WTC11 (cell line): ENCODE measurements at regions not wholly inside any gene's neighbourhood (a gene's known extent, or its start where the extent isn't known, plus 50 kb on each side); places are given as distances from the start of the nearest gene placed in this dataset.
A peak's percentile ranks its signal among the peaks of the same experiment; 100 is the strongest.

Experiments
- ATAC-seq: fragments of 200-7000 bp; cut with Tn5 transposase; 2 replicates; pipeline ENCODE4 v1.10.0; 2021; ENCODE audit warnings: mild to moderate bottlenecking, moderate library complexity
- CTCF ChIA-PET: fragments of 300-600 bp; sonication (Branson Sonifier 250); formaldehyde crosslinking; loops from one replicate; lab custom pipeline; 2021; ENCODE audit warnings: antibody characterized with exemption; lab: Charles Lee
- POLR2A ChIA-PET: fragments of 350-600 bp; sonication (Branson Sonifier 250); formaldehyde crosslinking; loops from one replicate; lab custom pipeline; 2021; ENCODE audit warnings: antibody characterized with exemption; lab: Charles Lee
- DNase-seq: peaks from one replicate; pipeline ENCODE4 v3.0.0; 2021; ENCODE audit warnings: low spot score
- H3K27ac Mint-ChIP-seq: 2 replicates; pipeline ENCODE4 v1.8.0; 2021; ENCODE audit warnings: mixed read lengths
- H3K27me3 Mint-ChIP-seq: 2 replicates; pipeline ENCODE4 v1.8.0; 2021; ENCODE audit warnings: low read depth, mild to moderate bottlenecking, moderate library complexity, mixed read lengths
- H3K36me3 Mint-ChIP-seq: 2 replicates; pipeline ENCODE4 v1.8.0; 2021; ENCODE audit warnings: mixed read lengths
- H3K4me1 Mint-ChIP-seq: 2 replicates; pipeline ENCODE4 v1.8.0; 2022; ENCODE audit warnings: mixed read lengths
- H3K4me3 Mint-ChIP-seq: 2 replicates; pipeline ENCODE4 v1.8.0; 2021; ENCODE audit warnings: mild to moderate bottlenecking, moderate library complexity, mixed read lengths
- H3K9me3 Mint-ChIP-seq: 2 replicates; pipeline ENCODE4 v1.8.0; 2021; ENCODE audit warnings: mixed read lengths
- ATF1 ChIP-seq: sonication (generic); formaldehyde crosslinking; IDR thresholded peaks from 2 replicates; pipeline ENCODE4 v1.8.1; 2023; ENCODE audit warnings: mild to moderate bottlenecking, moderate library complexity, missing genetic modification reagents
- CBFB ChIP-seq: sonication (generic); formaldehyde crosslinking; IDR thresholded peaks from 2 replicates; pipeline ENCODE4 v1.8.1; 2022; ENCODE audit warnings: mild to moderate bottlenecking, low read depth, missing genetic modification reagents
- CREM ChIP-seq: sonication (generic); formaldehyde crosslinking; IDR thresholded peaks from 2 replicates; pipeline ENCODE4 v1.8.1; 2022; ENCODE audit warnings: mild to moderate bottlenecking, missing genetic modification reagents, moderate library complexity
- ELF4 ChIP-seq: sonication (generic); formaldehyde crosslinking; IDR thresholded peaks from 2 replicates; pipeline ENCODE4 v1.8.1; 2022; ENCODE audit warnings: low read depth, mild to moderate bottlenecking, moderate library complexity, missing genetic modification reagents
- EMX1 ChIP-seq: fragments of 250-450 bp; sonication (Bioruptor Pico); IDR thresholded peaks from 2 replicates; pipeline ENCODE4 v1.8.0; 2021; ENCODE audit warnings: mild to moderate bottlenecking
- HMGA2 ChIP-seq: fragments of 250-450 bp; sonication (Bioruptor Pico); IDR thresholded peaks from 2 replicates; pipeline ENCODE4 v1.4.0; 2021; ENCODE audit warnings: mild to moderate bottlenecking, moderate library complexity
- NR2C2 ChIP-seq: sonication (generic); formaldehyde crosslinking; IDR thresholded peaks from 2 replicates; pipeline ENCODE4 v1.8.0; 2022; ENCODE audit warnings: mild to moderate bottlenecking, missing genetic modification reagents
- PRRX2 ChIP-seq: fragments of 250-450 bp; sonication (Bioruptor Pico); IDR thresholded peaks from 2 replicates; pipeline ENCODE4 v1.8.0; 2021; ENCODE audit warnings: mild to moderate bottlenecking
- RELA ChIP-seq: sonication (generic); formaldehyde crosslinking; IDR thresholded peaks from 2 replicates; pipeline ENCODE4 v1.8.1; 2022; ENCODE audit warnings: missing genetic modification reagents, mild to moderate bottlenecking, borderline replicate concordance
- SMAD3 ChIP-seq: sonication (generic); formaldehyde crosslinking; IDR thresholded peaks from 2 replicates; pipeline ENCODE4 v1.8.0; 2022; ENCODE audit warnings: missing genetic modification reagents, mild to moderate bottlenecking, borderline replicate concordance
- TCF7 ChIP-seq: sonication (generic); formaldehyde crosslinking; IDR thresholded peaks from 2 replicates; pipeline ENCODE4 v1.8.0; 2022; ENCODE audit warnings: mild to moderate bottlenecking, low read depth, missing genetic modification reagents, moderate library complexity
- TEAD1 ChIP-seq: sonication (generic); formaldehyde crosslinking; IDR thresholded peaks from 2 replicates; pipeline ENCODE4 v1.8.0; 2022; ENCODE audit warnings: mild to moderate bottlenecking, missing genetic modification reagents
- TEAD4 ChIP-seq: sonication (generic); formaldehyde crosslinking; IDR thresholded peaks from 2 replicates; pipeline ENCODE4 v1.8.0; 2022; ENCODE audit warnings: mild to moderate bottlenecking, missing genetic modification reagents
- ZBTB21 ChIP-seq: sonication (generic); formaldehyde crosslinking; IDR thresholded peaks from 2 replicates; pipeline ENCODE4 v1.8.1; 2023; ENCODE audit warnings: mild to moderate bottlenecking, missing genetic modification reagents, borderline replicate concordance
- ZNF121 ChIP-seq: sonication (generic); formaldehyde crosslinking; IDR thresholded peaks from 2 replicates; pipeline ENCODE4 v1.8.0; 2023; ENCODE audit warnings: missing genetic modification reagents
- ZNF138 ChIP-seq: sonication (generic); formaldehyde crosslinking; conservative IDR thresholded peaks from 2 replicates; pipeline ENCODE4 v1.8.1; 2022; ENCODE audit warnings: mild to moderate bottlenecking, moderate library complexity, missing genetic modification reagents
- ZNF219 ChIP-seq: sonication (generic); formaldehyde crosslinking; IDR thresholded peaks from 2 replicates; pipeline ENCODE4 v1.8.0; 2023; ENCODE audit warnings: missing genetic modification reagents, mild to moderate bottlenecking, borderline replicate concordance
- ZNF423 ChIP-seq: fragments of 250-450 bp; sonication (Bioruptor Pico); IDR thresholded peaks from 2 replicates; pipeline ENCODE4 v2.1.2; 2022; ENCODE audit warnings: mild to moderate bottlenecking, moderate library complexity
- TF ChIP-seq, protein P1 (sequence below): sonication (generic); formaldehyde crosslinking; IDR thresholded peaks from 2 replicates; pipeline ENCODE4 v1.8.0; 2022; ENCODE audit warnings: mild to moderate bottlenecking, missing genetic modification reagents
- TF ChIP-seq, protein P2 (sequence below): fragments of 250-450 bp; sonication (Bioruptor Pico); IDR thresholded peaks from 2 replicates; pipeline ENCODE4 v1.9.0; 2021; ENCODE audit warnings: mild to moderate bottlenecking
- TF ChIP-seq, protein P3 (sequence below): sonication (generic); formaldehyde crosslinking; IDR thresholded peaks from 2 replicates; pipeline ENCODE4 v1.8.1; 2023; ENCODE audit warnings: mild to moderate bottlenecking, missing genetic modification reagents
- TF ChIP-seq, protein P4 (sequence below): sonication (generic); formaldehyde crosslinking; conservative IDR thresholded peaks from 2 replicates; pipeline ENCODE4 v1.8.1; 2022; ENCODE audit warnings: mild to moderate bottlenecking, missing genetic modification reagents
- TF ChIP-seq, protein P5 (sequence below): sonication (generic); formaldehyde crosslinking; IDR thresholded peaks from 2 replicates; pipeline ENCODE4 v1.8.0; 2023; ENCODE audit warnings: missing genetic modification reagents, mild to moderate bottlenecking, borderline replicate concordance
- TF ChIP-seq, protein P6 (sequence below): sonication (generic); formaldehyde crosslinking; IDR thresholded peaks from 2 replicates; pipeline ENCODE4 v1.8.1; 2023; ENCODE audit warnings: mild to moderate bottlenecking, missing genetic modification reagents
- TF ChIP-seq, protein P7 (sequence below): sonication (generic); formaldehyde crosslinking; IDR thresholded peaks from 2 replicates; pipeline ENCODE4 v1.8.0; 2022; ENCODE audit warnings: mild to moderate bottlenecking, missing genetic modification reagents

DNA sequence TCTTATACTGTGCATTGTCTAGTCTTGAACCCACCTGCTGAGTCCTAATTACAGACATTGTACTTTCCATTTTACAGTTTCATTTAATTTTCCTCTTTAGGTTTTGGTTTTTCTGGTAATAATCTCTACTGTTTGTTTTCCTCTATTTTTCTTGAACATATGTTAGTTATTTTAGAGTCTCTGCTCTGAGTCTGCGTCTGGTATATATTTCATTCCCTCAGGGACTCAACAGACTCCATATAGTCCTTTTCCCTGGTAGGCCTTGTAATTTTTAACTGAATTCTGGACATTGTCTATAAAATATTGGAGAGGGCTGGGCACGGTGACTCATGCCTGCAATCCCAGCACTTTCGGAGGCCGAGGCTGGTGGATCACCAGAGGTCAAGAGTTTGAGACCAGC lies 121.8 kb upstream of the STOX2 start:
- ChIA-PET CTCF (no interaction called here), POLR2A (no interaction called here)
- H3K36me3 Mint-ChIP-seq: no peaks in the 10 kb centered on the region

DNA sequence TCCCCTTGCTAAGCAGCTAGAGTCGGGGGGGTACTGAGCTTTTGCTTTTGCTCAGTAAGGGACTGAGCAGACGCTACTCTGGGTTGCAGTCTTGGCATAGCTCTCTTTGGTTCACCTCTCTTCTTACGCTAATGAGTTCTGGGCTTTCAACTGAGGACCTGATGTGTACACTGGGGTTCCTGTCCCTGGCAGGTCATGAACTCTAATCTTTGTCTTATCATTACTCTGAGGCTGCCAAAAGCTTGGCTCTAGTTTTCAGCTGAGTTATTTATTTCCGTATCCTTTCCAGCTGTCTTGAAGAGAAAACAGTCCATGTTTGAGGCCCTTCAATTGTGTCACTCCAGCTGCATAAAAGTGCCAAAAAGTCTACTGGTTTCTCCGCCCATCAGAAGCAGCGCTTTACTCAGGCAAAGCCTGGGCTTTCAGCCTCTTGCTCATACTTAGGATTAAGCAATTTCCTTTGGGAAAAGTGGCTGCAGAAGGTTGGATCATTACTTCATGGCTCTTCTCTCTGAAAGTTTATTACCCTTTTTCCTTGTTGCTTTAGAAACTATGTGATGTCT lies 121.0 kb upstream of the STOX2 start:
- ChIA-PET CTCF (interaction anchor here (1.1 kb wide), 1 partner anchor 26 kb away, joined by 3 read pairs; no protein-coding TSS in a partner anchor), POLR2A (no interaction called here)
- Mint-ChIP-seq H3K9me3 (peaks cover 5% of the 10 kb centered on the region), H3K27ac (no peak overlapping the region), H3K4me1 (peaks cover 8% of the 10 kb centered on the region), H3K36me3 (no peaks in the 10 kb centered on the region), H3K27me3 (0 out of 2 replicates have a peak, but pooled peaks cover 4% of the 10 kb centered on the region), H3K4me3 (no peak overlapping the region)
- ATAC-seq (peak; percentile 92), DNase-seq (no peak)
- TF ChIP-seq TCF7 (no peak), ELF4 (CRISPR knock-in tag) (no peak), TEAD1 (CRISPR knock-in tag) (no peak), CBFB (CRISPR knock-in tag) (no peak), SMAD3 (CRISPR knock-in tag) (no peak), EMX1 (CRISPR knock-in tag) (no peak), ZNF121 (CRISPR knock-in tag) (no peak), NR2C2 (no peak), RELA (CRISPR knock-in tag) (no peak), ATF1 (no peak), HMGA2 (CRISPR knock-in tag) (no peak), TEAD4 (CRISPR knock-in tag) (no peak)
- TF ChIP-seq, protein P1, sequence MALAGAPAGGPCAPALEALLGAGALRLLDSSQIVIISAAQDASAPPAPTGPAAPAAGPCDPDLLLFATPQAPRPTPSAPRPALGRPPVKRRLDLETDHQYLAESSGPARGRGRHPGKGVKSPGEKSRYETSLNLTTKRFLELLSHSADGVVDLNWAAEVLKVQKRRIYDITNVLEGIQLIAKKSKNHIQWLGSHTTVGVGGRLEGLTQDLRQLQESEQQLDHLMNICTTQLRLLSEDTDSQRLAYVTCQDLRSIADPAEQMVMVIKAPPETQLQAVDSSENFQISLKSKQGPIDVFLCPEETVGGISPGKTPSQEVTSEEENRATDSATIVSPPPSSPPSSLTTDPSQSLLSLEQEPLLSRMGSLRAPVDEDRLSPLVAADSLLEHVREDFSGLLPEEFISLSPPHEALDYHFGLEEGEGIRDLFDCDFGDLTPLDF (CRISPR knock-in tag): no peak
- TF ChIP-seq, protein P2, sequence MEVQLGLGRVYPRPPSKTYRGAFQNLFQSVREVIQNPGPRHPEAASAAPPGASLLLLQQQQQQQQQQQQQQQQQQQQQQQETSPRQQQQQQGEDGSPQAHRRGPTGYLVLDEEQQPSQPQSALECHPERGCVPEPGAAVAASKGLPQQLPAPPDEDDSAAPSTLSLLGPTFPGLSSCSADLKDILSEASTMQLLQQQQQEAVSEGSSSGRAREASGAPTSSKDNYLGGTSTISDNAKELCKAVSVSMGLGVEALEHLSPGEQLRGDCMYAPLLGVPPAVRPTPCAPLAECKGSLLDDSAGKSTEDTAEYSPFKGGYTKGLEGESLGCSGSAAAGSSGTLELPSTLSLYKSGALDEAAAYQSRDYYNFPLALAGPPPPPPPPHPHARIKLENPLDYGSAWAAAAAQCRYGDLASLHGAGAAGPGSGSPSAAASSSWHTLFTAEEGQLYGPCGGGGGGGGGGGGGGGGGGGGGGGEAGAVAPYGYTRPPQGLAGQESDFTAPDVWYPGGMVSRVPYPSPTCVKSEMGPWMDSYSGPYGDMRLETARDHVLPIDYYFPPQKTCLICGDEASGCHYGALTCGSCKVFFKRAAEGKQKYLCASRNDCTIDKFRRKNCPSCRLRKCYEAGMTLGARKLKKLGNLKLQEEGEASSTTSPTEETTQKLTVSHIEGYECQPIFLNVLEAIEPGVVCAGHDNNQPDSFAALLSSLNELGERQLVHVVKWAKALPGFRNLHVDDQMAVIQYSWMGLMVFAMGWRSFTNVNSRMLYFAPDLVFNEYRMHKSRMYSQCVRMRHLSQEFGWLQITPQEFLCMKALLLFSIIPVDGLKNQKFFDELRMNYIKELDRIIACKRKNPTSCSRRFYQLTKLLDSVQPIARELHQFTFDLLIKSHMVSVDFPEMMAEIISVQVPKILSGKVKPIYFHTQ: no peak
- TF ChIP-seq, protein P3, sequence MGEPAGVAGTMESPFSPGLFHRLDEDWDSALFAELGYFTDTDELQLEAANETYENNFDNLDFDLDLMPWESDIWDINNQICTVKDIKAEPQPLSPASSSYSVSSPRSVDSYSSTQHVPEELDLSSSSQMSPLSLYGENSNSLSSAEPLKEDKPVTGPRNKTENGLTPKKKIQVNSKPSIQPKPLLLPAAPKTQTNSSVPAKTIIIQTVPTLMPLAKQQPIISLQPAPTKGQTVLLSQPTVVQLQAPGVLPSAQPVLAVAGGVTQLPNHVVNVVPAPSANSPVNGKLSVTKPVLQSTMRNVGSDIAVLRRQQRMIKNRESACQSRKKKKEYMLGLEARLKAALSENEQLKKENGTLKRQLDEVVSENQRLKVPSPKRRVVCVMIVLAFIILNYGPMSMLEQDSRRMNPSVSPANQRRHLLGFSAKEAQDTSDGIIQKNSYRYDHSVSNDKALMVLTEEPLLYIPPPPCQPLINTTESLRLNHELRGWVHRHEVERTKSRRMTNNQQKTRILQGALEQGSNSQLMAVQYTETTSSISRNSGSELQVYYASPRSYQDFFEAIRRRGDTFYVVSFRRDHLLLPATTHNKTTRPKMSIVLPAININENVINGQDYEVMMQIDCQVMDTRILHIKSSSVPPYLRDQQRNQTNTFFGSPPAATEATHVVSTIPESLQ (CRISPR knock-in tag): no peak
- TF ChIP-seq, protein P4, sequence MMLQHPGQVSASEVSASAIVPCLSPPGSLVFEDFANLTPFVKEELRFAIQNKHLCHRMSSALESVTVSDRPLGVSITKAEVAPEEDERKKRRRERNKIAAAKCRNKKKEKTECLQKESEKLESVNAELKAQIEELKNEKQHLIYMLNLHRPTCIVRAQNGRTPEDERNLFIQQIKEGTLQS (CRISPR knock-in tag): no peak
- TF ChIP-seq, protein P5, sequence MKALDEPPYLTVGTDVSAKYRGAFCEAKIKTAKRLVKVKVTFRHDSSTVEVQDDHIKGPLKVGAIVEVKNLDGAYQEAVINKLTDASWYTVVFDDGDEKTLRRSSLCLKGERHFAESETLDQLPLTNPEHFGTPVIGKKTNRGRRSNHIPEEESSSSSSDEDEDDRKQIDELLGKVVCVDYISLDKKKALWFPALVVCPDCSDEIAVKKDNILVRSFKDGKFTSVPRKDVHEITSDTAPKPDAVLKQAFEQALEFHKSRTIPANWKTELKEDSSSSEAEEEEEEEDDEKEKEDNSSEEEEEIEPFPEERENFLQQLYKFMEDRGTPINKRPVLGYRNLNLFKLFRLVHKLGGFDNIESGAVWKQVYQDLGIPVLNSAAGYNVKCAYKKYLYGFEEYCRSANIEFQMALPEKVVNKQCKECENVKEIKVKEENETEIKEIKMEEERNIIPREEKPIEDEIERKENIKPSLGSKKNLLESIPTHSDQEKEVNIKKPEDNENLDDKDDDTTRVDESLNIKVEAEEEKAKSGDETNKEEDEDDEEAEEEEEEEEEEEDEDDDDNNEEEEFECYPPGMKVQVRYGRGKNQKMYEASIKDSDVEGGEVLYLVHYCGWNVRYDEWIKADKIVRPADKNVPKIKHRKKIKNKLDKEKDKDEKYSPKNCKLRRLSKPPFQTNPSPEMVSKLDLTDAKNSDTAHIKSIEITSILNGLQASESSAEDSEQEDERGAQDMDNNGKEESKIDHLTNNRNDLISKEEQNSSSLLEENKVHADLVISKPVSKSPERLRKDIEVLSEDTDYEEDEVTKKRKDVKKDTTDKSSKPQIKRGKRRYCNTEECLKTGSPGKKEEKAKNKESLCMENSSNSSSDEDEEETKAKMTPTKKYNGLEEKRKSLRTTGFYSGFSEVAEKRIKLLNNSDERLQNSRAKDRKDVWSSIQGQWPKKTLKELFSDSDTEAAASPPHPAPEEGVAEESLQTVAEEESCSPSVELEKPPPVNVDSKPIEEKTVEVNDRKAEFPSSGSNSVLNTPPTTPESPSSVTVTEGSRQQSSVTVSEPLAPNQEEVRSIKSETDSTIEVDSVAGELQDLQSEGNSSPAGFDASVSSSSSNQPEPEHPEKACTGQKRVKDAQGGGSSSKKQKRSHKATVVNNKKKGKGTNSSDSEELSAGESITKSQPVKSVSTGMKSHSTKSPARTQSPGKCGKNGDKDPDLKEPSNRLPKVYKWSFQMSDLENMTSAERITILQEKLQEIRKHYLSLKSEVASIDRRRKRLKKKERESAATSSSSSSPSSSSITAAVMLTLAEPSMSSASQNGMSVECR (CRISPR knock-in tag): no peak
- TF ChIP-seq, protein P6, sequence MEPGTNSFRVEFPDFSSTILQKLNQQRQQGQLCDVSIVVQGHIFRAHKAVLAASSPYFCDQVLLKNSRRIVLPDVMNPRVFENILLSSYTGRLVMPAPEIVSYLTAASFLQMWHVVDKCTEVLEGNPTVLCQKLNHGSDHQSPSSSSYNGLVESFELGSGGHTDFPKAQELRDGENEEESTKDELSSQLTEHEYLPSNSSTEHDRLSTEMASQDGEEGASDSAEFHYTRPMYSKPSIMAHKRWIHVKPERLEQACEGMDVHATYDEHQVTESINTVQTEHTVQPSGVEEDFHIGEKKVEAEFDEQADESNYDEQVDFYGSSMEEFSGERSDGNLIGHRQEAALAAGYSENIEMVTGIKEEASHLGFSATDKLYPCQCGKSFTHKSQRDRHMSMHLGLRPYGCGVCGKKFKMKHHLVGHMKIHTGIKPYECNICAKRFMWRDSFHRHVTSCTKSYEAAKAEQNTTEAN: no peak

More for the DNA sequence above, 121.8 kb upstream of the STOX2 start:
- ATAC-seq: no peak
- Mint-ChIP-seq H3K27me3 (peaks cover 3% of the 10 kb centered on the region; the same call in 1 of the 2 replicates), H3K9me3 (peaks cover 4% of the 10 kb centered on the region), H3K27ac (no peak overlapping the region), H3K4me1 (peaks cover 8% of the 10 kb centered on the region), H3K4me3 (no peak overlapping the region)
- no peak for DNase-seq
- no peak for TF ChIP-seq PRRX2
- TF ChIP-seq, protein P7, sequence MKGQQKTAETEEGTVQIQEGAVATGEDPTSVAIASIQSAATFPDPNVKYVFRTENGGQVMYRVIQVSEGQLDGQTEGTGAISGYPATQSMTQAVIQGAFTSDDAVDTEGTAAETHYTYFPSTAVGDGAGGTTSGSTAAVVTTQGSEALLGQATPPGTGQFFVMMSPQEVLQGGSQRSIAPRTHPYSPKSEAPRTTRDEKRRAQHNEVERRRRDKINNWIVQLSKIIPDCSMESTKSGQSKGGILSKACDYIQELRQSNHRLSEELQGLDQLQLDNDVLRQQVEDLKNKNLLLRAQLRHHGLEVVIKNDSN (CRISPR knock-in tag): no peak
- TF ChIP-seq TCF7: no peak
- TF ChIP-seq, protein P4 (CRISPR knock-in tag): no peak
- no peak for TF ChIP-seq ZNF138 (CRISPR knock-in tag)
- TF ChIP-seq ZBTB21: no peak
- TF ChIP-seq ATF1: no peak
- TF ChIP-seq CREM: no peak
- no peak for TF ChIP-seq ZNF219 (CRISPR knock-in tag)
- TF ChIP-seq ZNF423 (CRISPR knock-in tag): no peak
